ENCODE measurements at regions not wholly inside any gene's neighbourhood (a gene's known extent, or its start where the extent isn't known, plus 50 kb on each side); places are given as distances from the start of the nearest gene placed in this dataset.
A peak's percentile ranks its signal among the peaks of the same experiment; 100 is the strongest.

DNA sequence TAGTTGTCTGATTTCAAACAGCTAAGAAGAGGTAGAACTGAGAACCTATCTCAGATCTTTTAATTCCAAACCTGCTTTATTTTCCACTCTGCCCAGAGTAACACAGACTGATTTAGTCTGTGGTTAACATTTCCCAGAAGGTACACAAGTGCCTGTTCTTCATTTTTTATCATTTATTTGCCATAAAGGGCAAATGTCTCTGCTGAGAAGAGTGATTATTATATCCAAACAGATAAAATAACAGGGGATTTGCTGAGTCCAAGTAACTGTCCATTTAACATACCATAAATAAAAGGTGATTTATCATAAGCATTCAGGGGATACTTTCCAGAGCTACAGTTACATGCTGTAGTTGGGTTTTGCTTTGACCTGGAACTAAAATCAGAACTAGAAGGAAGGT is 617.7 kb downstream of the MBD2 start:
- DNase-seq = no peak

DNA sequence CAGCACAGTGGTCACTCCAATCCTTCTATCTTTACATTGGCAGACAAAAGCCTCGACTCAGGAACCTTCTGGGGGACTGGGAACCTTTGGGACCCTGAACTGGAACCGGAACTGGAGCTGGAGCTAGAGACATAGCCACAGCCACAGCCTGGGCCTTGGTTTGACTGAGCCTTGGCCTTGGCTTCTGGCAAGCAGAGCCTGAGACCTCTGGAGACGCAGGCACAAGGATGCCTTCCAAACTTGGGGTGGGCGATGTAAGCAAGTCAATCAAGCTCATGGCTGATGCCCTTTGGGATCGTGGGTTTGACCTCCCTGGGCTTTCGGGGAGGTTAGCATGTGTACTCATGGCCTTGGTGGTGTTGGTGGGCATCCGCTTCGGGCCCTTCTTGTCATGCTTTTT is 619.3 kb downstream of the MBD2 start:
- DNase-seq = no peak

DNA sequence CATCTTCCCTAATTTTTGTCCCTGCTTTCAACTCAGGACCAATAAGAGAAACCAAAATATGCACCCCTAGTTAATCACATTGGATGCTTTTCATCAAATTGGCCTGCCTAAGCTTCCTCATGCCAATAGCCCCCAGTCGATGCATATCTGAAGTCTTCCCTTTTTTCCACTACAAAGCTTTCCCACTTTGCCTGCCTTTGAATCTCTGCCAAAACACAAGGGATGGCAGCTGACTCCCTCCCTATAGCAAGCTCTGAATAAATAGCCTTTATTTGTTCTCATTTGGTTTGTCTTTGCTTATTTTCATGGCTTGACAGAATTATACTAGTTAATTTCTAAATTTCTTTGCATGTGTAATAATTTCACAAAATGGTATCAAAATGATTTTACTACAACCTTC is 621.2 kb downstream of the MBD2 start:
- DNase-seq = peak; percentile 7

DNA sequence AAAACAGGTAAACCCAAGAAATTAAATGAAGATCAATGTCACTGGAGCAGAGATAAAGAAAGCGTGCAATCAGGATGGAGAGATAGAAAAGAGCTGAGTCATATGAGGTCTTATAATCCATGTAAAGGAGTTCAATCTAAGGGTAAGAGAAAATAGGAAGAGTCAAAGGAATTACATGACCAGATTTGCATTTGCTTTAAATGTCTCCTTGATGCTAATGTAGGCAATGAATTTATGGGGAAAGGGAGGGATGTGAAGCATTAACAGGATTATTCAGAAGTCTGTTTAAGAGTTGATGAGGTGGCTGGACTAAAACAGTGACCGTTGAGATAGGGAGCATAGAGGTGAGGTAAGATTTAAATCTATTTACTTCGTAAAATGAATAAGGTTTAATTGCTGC is 623.1 kb downstream of the MBD2 start:
- DNase-seq = no peak

DNA sequence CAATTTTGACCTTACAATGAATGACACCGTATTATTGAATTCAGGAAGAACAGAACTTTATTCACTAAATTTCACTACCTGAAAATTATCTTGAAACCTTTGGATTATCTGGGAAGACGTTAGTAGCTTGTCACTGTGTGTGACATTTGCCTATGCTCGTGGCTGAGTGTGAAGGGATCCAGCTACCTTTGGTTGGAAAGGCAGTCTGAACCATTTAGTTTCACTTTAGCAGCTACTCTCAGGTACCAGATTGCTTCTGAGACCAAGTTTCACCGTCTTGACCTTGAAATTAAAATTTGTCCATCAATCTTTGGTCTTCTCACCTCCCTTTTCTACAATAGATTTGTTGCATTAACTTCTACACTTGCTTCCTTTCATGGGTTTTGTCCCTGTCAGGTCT is 637.5 kb downstream of the MBD2 start:
- no peak for DNase-seq
